NCI-H345 (cell line): ENCODE measurements at regions not wholly inside any gene's neighbourhood (a gene's known extent, or its start where the extent isn't known, plus 50 kb on each side); places are given as distances from the start of the nearest gene placed in this dataset.

ENCODE experiments used
- DNase-seq: peaks from one replicate; lab custom pipeline; 2025; lab: John Stamatoyannopoulos, UW

- DNase-seq: peak; percentile 2
Measured at GRCh38 chr15:37872661-37873060, 61.8 kb upstream of the TMCO5A start.

- DNase-seq: no peak
Measured at GRCh38 chr15:37873336-37873735, 61.1 kb upstream of the TMCO5A start.

- DNase-seq: no peak
Measured at GRCh38 chr15:37876900-37877299, 57.5 kb upstream of the TMCO5A start.

- DNase-seq: no peak
Measured at GRCh38 chr15:37877851-37878741, 56.3 kb upstream of the TMCO5A start.

- DNase-seq: peak; percentile 30
Measured at GRCh38 chr15:37880009-37880834, 54.2 kb upstream of the TMCO5A start.

- no peak for DNase-seq
Measured at GRCh38 chr15:37880835-37881153, 53.6 kb upstream of the TMCO5A start.

- DNase-seq: no peak
Measured at GRCh38 chr15:37881237-37882013, 53.0 kb upstream of the TMCO5A start.

- DNase-seq: no peak
Measured at GRCh38 chr15:37882640-37883039, 51.8 kb upstream of the TMCO5A start.
